ENCODE measurements at regions not wholly inside any gene's neighbourhood (a gene's known extent, or its start where the extent isn't known, plus 50 kb on each side); places are given as distances from the start of the nearest gene placed in this dataset.
A peak's percentile ranks its signal among the peaks of the same experiment; 100 is the strongest.

GRCh38 chr18:67672155-67672554 is 155.6 kb upstream of the DSEL start:
- DNase-seq (ENCODE audit: low spot score) (no peak), FAIRE-seq (no peak)

GRCh38 chr18:67670024-67670543 is 153.6 kb upstream of the DSEL start:
- FAIRE-seq (no peak), DNase-seq (ENCODE audit: low spot score) (no peak)

- FAIRE-seq = no peak
- peak; percentile 2 for DNase-seq (ENCODE audit: low spot score)
These were observed 148.7 kb upstream of the DSEL start for GRCh38 chr18:67665266-67665665.

GRCh38 chr18:67662996-67663395 is 146.5 kb upstream of the DSEL start:
- DNase-seq (ENCODE audit: low spot score) = no peak
- no peak for FAIRE-seq

- no peak for DNase-seq (ENCODE audit: low spot score)
- no peak for FAIRE-seq
These were observed 145.0 kb upstream of the DSEL start for GRCh38 chr18:67661555-67661954.

GRCh38 chr18:67654101-67654500 is 137.6 kb upstream of the DSEL start:
- DNase-seq (ENCODE audit: low spot score) (no peak), FAIRE-seq (no peak)

- no peak for FAIRE-seq
- no peak for DNase-seq (ENCODE audit: low spot score)
These were observed 135.8 kb upstream of the DSEL start for GRCh38 chr18:67652288-67652687.

GRCh38 chr18:67651438-67651837 is 134.9 kb upstream of the DSEL start:
- FAIRE-seq = no peak

GRCh38 chr18:67650686-67651385 is 134.3 kb upstream of the DSEL start:
- FAIRE-seq (no peak), DNase-seq (ENCODE audit: low spot score) (no peak)

More at GRCh38 chr18:67651438-67651837, 134.9 kb upstream of the DSEL start:
- no peak for DNase-seq (ENCODE audit: low spot score)

GRCh38 chr18:67646890-67647289 is 130.4 kb upstream of the DSEL start:
- no peak for FAIRE-seq
- DNase-seq (ENCODE audit: low spot score) = no peak

- no peak for FAIRE-seq
These were observed 127.7 kb upstream of the DSEL start for GRCh38 chr18:67644226-67644625.

GRCh38 chr18:67639872-67640271 is 123.4 kb upstream of the DSEL start:
- DNase-seq (ENCODE audit: low spot score) (no peak), FAIRE-seq (no peak)

More at GRCh38 chr18:67644226-67644625, 127.7 kb upstream of the DSEL start:
- DNase-seq (ENCODE audit: low spot score) = no peak

GRCh38 chr18:67636597-67637385 is 120.3 kb upstream of the DSEL start:
- no peak for DNase-seq (ENCODE audit: low spot score)

GRCh38 chr18:67634631-67635338 is 118.3 kb upstream of the DSEL start:
- DNase-seq (ENCODE audit: low spot score) (no peak), FAIRE-seq (no peak)

More at GRCh38 chr18:67636597-67637385, 120.3 kb upstream of the DSEL start:
- FAIRE-seq = no peak

GRCh38 chr18:67633939-67634338 is 117.4 kb upstream of the DSEL start:
- DNase-seq (ENCODE audit: low spot score) (no peak), FAIRE-seq (no peak)

- FAIRE-seq (no peak), DNase-seq (ENCODE audit: low spot score) (no peak)
These were observed 105.4 kb upstream of the DSEL start for GRCh38 chr18:67621906-67622305.

- DNase-seq (ENCODE audit: low spot score) (no peak), FAIRE-seq (no peak)
These were observed 104.7 kb upstream of the DSEL start for GRCh38 chr18:67621049-67621713.

- FAIRE-seq (no peak), DNase-seq (ENCODE audit: low spot score) (no peak)
These were observed 101.5 kb upstream of the DSEL start for GRCh38 chr18:67618061-67618460.

- FAIRE-seq (no peak), DNase-seq (ENCODE audit: low spot score) (no peak)
These were observed 99.4 kb upstream of the DSEL start for GRCh38 chr18:67615876-67616275.

- no peak for FAIRE-seq
- DNase-seq (ENCODE audit: low spot score) = no peak
These were observed 97.2 kb upstream of the DSEL start for GRCh38 chr18:67613731-67614130.

GRCh38 chr18:67612281-67612680 is 95.8 kb upstream of the DSEL start:
- no peak for FAIRE-seq
- DNase-seq (ENCODE audit: low spot score) = no peak

Measured in urothelium cell line (cell line).